Testis (tissue), 2 donors: ENCODE measurements at regions not wholly inside any gene's neighbourhood (a gene's known extent, or its start where the extent isn't known, plus 50 kb on each side); places are given as distances from the start of the nearest gene placed in this dataset.

Experiments used
- POLR2A ChIP-seq: fragments of 450-650 bp; IDR thresholded peaks from one replicate; pipeline ENCODE4 v1.6.1; 2017; ENCODE audit warnings: antibody characterized with exemption, mild to moderate bottlenecking, moderate library complexity
- TF ChIP-seq, protein P1 (sequence below), 3 experiments: fragments of 450-650 bp in 2 of 3; fragments of 200-600 bp in 1 of 3; sonication (generic) in 1 of 3; IDR thresholded peaks; one replicate each; pipeline ENCODE4 v1.5.1; 2016 to 2019; ENCODE audit warnings: antibody characterized with exemption in 3 of 3, mild to moderate bottlenecking in 2 of 3, moderate library complexity in 1 of 3

DNA sequence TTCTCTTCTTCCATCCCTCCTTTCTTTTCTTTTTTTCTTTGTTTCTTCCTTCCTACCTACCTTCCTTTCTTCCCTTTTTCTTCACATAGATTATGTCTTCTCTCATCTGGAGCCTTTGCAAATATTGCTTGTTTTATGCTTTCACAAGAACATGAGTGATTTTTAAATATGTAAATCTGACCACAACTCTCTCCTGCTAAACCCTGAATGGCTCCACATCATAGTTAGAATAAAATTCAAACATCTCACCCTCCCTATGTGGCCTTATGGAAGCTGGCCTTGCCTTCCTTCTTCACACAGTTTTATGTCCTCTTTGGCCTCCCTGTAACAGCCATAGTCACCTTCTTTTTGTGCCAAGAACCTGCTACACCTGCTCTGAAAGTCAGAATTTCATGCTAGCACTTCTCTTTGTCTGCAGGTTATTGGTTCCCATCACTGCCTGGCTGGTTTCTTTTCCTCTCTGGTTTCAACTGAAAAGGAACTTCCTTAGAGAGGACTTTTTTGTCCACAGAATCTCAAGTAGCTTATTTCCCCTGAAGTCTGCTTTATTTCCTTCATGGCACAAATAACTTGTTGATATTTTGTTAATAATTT lies 114.3 kb upstream of the TNC start:
- TF ChIP-seq, protein P1, sequence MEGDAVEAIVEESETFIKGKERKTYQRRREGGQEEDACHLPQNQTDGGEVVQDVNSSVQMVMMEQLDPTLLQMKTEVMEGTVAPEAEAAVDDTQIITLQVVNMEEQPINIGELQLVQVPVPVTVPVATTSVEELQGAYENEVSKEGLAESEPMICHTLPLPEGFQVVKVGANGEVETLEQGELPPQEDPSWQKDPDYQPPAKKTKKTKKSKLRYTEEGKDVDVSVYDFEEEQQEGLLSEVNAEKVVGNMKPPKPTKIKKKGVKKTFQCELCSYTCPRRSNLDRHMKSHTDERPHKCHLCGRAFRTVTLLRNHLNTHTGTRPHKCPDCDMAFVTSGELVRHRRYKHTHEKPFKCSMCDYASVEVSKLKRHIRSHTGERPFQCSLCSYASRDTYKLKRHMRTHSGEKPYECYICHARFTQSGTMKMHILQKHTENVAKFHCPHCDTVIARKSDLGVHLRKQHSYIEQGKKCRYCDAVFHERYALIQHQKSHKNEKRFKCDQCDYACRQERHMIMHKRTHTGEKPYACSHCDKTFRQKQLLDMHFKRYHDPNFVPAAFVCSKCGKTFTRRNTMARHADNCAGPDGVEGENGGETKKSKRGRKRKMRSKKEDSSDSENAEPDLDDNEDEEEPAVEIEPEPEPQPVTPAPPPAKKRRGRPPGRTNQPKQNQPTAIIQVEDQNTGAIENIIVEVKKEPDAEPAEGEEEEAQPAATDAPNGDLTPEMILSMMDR (IDR thresholded peaks at IDR 0.05), result no peak
- TF ChIP-seq POLR2A, result no peak
